ENCODE measurements at regions not wholly inside any gene's neighbourhood (a gene's known extent, or its start where the extent isn't known, plus 50 kb on each side); places are given as distances from the start of the nearest gene placed in this dataset.

GRCh38 chr4:11765849-11766453 lies 337.3 kb upstream of the HS3ST1 start:
- no peaks in the 10 kb centered on the region for H4K20me1 ChIP-seq (ENCODE audit: insufficient read depth, low read length)
- no peak overlapping the region for H3K4me2 ChIP-seq (ENCODE audit: low read depth, low read length)

DNA sequence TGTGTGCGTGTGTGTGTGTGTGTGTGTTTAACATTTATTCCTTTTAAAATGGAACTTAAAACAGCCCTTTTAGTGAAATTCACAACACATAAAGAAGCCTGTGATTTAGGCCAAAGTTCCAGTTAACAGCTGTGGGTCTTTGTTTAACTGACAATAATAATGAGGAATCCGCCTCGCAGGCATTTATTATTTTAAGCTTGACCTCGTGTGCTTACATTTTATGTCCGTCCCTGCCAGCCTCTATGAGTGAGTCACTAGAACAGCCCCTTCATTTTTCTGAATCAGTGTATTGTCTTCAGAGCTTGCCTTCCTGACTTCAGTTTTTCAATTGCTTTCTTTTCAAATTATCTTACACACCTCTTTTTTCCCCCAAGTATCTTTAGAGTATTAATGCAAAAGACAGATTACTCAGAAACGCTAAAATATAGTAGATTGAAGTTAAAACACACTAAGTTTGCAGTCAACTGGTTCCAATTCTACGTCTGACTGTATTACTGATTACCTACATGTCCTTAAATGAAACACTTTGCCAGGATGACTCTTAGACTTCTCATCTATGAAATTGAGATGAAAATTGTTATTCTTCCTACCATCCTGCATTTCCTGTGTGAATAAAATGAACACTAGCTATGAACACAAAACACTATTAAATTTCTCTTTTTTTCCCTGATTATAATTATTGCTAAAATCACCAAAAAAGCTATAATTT lies 319.6 kb upstream of the HS3ST1 start:
- no peaks in the 10 kb centered on the region for H4K20me1 ChIP-seq (ENCODE audit: insufficient read depth, low read length)
- no peak overlapping the region for H3K27ac ChIP-seq (ENCODE audit: low read length)
- H3K27me3 ChIP-seq (replicated peaks; ENCODE audit: insufficient read depth, low read length): no peaks in the 10 kb centered on the region
- H3K4me1 ChIP-seq (ENCODE audit: low read length): peaks cover 10% of the 10 kb centered on the region; the same call in 1 of the 2 replicates
- H3K79me2 ChIP-seq (ENCODE audit: low read length): no peaks in the 10 kb centered on the region
- no peaks in the 10 kb centered on the region for H3K9me2 ChIP-seq (replicated peaks; ENCODE audit: insufficient read depth, low read length)
- H2AFZ ChIP-seq (ENCODE audit: low read length): no peak overlapping the region
- H3K9me3 ChIP-seq (replicated peaks; ENCODE audit: insufficient read depth, low read length): no peaks in the 10 kb centered on the region
- no peak for TF ChIP-seq EZH2phosphoT487 (IDR thresholded peaks at IDR 0.05; ENCODE audit: low read length)
- TF ChIP-seq CTCF (IDR thresholded peaks at IDR 0.05; ENCODE audit: low read length): no peak
- TF ChIP-seq EZH2 (optimal IDR thresholded peaks at IDR 0.05; ENCODE audit: low read depth, low read length): no peak
- DNase-seq: no peak
- H3K36me3 ChIP-seq (replicated peaks; ENCODE audit: insufficient read depth, low read length): no peaks in the 10 kb centered on the region
- H3K4me2 ChIP-seq (ENCODE audit: low read depth, low read length): no peak overlapping the region
- H3K4me3 ChIP-seq (ENCODE audit: low read length): no peak overlapping the region
- H3K9ac ChIP-seq (ENCODE audit: low read length): no peak overlapping the region
- no peaks in the 10 kb centered on the region for H3F3A ChIP-seq (ENCODE audit: insufficient read depth, low read length)

More at GRCh38 chr4:11765849-11766453, 337.3 kb upstream of the HS3ST1 start:
- Histone ChIP-seq H3K79me2 (ENCODE audit: low read length) (no peaks in the 10 kb centered on the region), H2AFZ (ENCODE audit: low read length) (no peak overlapping the region), H3K4me1 (ENCODE audit: low read length) (no peaks in the 10 kb centered on the region), H3F3A (ENCODE audit: insufficient read depth, low read length) (no peaks in the 10 kb centered on the region), H3K4me3 (ENCODE audit: low read length) (no peak overlapping the region), H3K36me3 (replicated peaks; ENCODE audit: insufficient read depth, low read length) (no peaks in the 10 kb centered on the region), H3K9ac (ENCODE audit: low read length) (no peak overlapping the region), H3K9me3 (replicated peaks; ENCODE audit: insufficient read depth, low read length) (no peaks in the 10 kb centered on the region), H3K9me2 (replicated peaks; ENCODE audit: insufficient read depth, low read length) (no peaks in the 10 kb centered on the region), H3K27ac (ENCODE audit: low read length) (no peak overlapping the region), H3K27me3 (replicated peaks; ENCODE audit: insufficient read depth, low read length) (no peaks in the 10 kb centered on the region)
- no peak for TF ChIP-seq EZH2phosphoT487 (IDR thresholded peaks at IDR 0.05; ENCODE audit: low read length)
- TF ChIP-seq CTCF (IDR thresholded peaks at IDR 0.05; ENCODE audit: low read length): peak; percentile 68
- no peak for TF ChIP-seq EZH2 (optimal IDR thresholded peaks at IDR 0.05; ENCODE audit: low read depth, low read length)
- peak; percentile 55 for DNase-seq

DNA sequence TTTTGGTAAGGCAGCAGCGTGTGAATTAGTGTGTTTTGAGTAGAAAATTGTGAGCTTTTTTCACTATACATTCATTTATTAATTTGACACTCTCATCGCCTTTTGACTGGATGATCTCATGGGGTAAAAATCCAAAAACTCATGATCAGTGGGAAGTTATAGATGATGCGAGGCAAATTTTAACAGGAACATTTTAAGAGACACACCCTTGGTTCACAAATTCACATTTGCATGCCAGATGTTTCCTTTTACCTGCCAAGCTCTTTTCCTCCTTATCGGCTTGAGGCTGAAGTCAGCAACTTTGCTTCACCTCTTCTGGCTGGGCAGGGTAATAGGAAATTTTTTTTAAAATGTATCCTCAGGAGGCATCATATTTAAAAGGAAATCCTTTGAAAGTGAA lies 318.0 kb upstream of the HS3ST1 start:
- H3K4me3 ChIP-seq (ENCODE audit: low read length): no peak overlapping the region
- no peaks in the 10 kb centered on the region for H3F3A ChIP-seq (ENCODE audit: insufficient read depth, low read length)
- H3K79me2 ChIP-seq (ENCODE audit: low read length): no peaks in the 10 kb centered on the region
- H4K20me1 ChIP-seq (ENCODE audit: insufficient read depth, low read length): no peaks in the 10 kb centered on the region
- H3K4me2 ChIP-seq (ENCODE audit: low read depth, low read length): no peak overlapping the region
- H3K9me2 ChIP-seq (replicated peaks; ENCODE audit: insufficient read depth, low read length): no peaks in the 10 kb centered on the region
- no peaks in the 10 kb centered on the region for H3K27me3 ChIP-seq (replicated peaks; ENCODE audit: insufficient read depth, low read length)
- TF ChIP-seq EZH2phosphoT487 (IDR thresholded peaks at IDR 0.05; ENCODE audit: low read length): no peak
- TF ChIP-seq CTCF (IDR thresholded peaks at IDR 0.05; ENCODE audit: low read length): no peak
- no peak for TF ChIP-seq EZH2 (optimal IDR thresholded peaks at IDR 0.05; ENCODE audit: low read depth, low read length)
- H3K9me3 ChIP-seq (replicated peaks; ENCODE audit: insufficient read depth, low read length): no peaks in the 10 kb centered on the region
- H3K27ac ChIP-seq (ENCODE audit: low read length): no peak overlapping the region
- H3K36me3 ChIP-seq (replicated peaks; ENCODE audit: insufficient read depth, low read length): no peaks in the 10 kb centered on the region
- H2AFZ ChIP-seq (ENCODE audit: low read length): no peak overlapping the region
- H3K9ac ChIP-seq (ENCODE audit: low read length): no peak overlapping the region
- peak; percentile 48 for DNase-seq
- H3K4me1 ChIP-seq (ENCODE audit: low read length): peaks cover 15% of the 10 kb centered on the region; the same call in 1 of the 2 replicates
